Heart right ventricle (tissue), 16 donors: ENCODE measurements at regions not wholly inside any gene's neighbourhood (a gene's known extent, or its start where the extent isn't known, plus 50 kb on each side); places are given as distances from the start of the nearest gene placed in this dataset.

ENCODE experiments used
- ATAC-seq, 8 donors: fragments of 200-7000 bp; cut with Tn5 transposase; one replicate each; pipeline ENCODE4 v1.9.1; 2020; ENCODE audit warnings: mild to moderate bottlenecking in 8 of 8, moderate library complexity in 8 of 8, moderate number of reproducible peaks in 1 of 8
- DNase-seq, 2 donors: peaks; one replicate each; pipeline ENCODE4 v3.0.0-alpha.2; 2020
- H3K27ac ChIP-seq, 10 donors: fragments of 200-600 bp; sonication (generic) in 2 of 10; one replicate each; pipeline versions ENCODE4 v1.5.0 to v1.8.0; 2020 to 2022; ENCODE audit warnings: mild to moderate bottlenecking in 3 of 10
- H3K27me3 ChIP-seq, 7 donors: fragments of 200-600 bp; one replicate each; pipeline ENCODE4 v1.8.0; 2021 to 2022; ENCODE audit warnings: mild to moderate bottlenecking in 2 of 7
- H3K36me3 ChIP-seq, 9 donors: fragments of 200-600 bp; sonication (generic) in 1 of 9; one replicate each; pipeline versions ENCODE4 v1.5.0 to v1.8.0; 2020 to 2022; ENCODE audit warnings: mild to moderate bottlenecking in 2 of 9
- H3K4me1 ChIP-seq, 9 donors: fragments of 200-600 bp; sonication (generic) in 1 of 9; one replicate each; pipeline versions ENCODE4 v1.5.0 to v1.8.0; 2020 to 2022; ENCODE audit warnings: mild to moderate bottlenecking in 4 of 9
- H3K4me3 ChIP-seq, 10 donors: fragments of 200-600 bp; sonication (generic) in 2 of 10; one replicate each; pipeline versions ENCODE4 v1.5.0 to v1.8.0; 2020 to 2022; ENCODE audit warnings: mild to moderate bottlenecking in 7 of 10, moderate library complexity in 2 of 10
- H3K9me3 ChIP-seq, 11 donors: fragments of 200-600 bp in 10 of 11; sonication (generic) in 2 of 11; one replicate each; pipeline versions ENCODE4 v1.5.0 to v1.8.0; 2013 to 2022; ENCODE audit warnings: mild to moderate bottlenecking in 2 of 11, control low read depth in 1 of 11, moderate library complexity in 1 of 11
- WGBS, 2 donors: extraction: QIAGEN DNeasy Blood & Tissue Kit; methylation state at CpG; one replicate each; pipeline ENCODE4 v1.1.7; 2013; ENCODE audit warnings: inconsistent platforms in 1 of 2; 5-methylcytosine and 5-hydroxymethylcytosine counted together
- intact Hi-C, 10 donors: fragments of 100-400 bp; cut with DNase I; formaldehyde crosslinking; loops; one replicate each; pipeline versions ENCODE4 v1.11.1 to v1.14.2; 2022
- TF ChIP-seq, protein P1 (sequence below), 9 donors: fragments of 200-600 bp; sonication (generic) in 2 of 9; IDR thresholded peaks; one replicate each; pipeline versions ENCODE4 v1.5.0 to v1.8.0; 2021 to 2022; ENCODE audit warnings: antibody characterized with exemption in 9 of 9, mild to moderate bottlenecking in 5 of 9, moderate library complexity in 1 of 9
- donor health status: Arrhythmogenic right ventricular cardiomyopathy.
- donor health status: ischemic (EF 13 %, LVEDD 7.1; RV severe dilation, severe dysfunction).
- donor health status: healthy with polysubstance abuse.
- donor health status: DM: no; HTN: yes; CAD: no.
- donor health status: DM: no; HTN: no; CAD: no.
- donor health status: ischemic (EF 25% LVEDD 6.9; RV normal size, moderate dysfunction).
- donor health status: ischemic (EF 25% LVEDD 5.7; RV mildly dilated, moderate dysfunction).
- donor health status: healthy.
- donor health status: DM: yes; HTN: yes; CAD: no.
- donor health status: Ischemic cardiomyopathy.
- donor health status: ischemic (EF 35%, LVEDD 5.7; RV mildly dilated, moderate dysfunction).
- donor health status: nonischemic (EF 11% LVEDD 7.7; RV severe dilation, severe dysfunction).
- donor health status: DM: yes; HTN: yes; CAD: no.
- donor health status: PGD.
- donor health status: ischemic (EF 29% LVEDD 5.4; RV normal size, mild dysfunction).
- donor health status: nonischemic (EF 23%, LVEDD 6.1; RV moderate dilation, normal function).

DNA sequence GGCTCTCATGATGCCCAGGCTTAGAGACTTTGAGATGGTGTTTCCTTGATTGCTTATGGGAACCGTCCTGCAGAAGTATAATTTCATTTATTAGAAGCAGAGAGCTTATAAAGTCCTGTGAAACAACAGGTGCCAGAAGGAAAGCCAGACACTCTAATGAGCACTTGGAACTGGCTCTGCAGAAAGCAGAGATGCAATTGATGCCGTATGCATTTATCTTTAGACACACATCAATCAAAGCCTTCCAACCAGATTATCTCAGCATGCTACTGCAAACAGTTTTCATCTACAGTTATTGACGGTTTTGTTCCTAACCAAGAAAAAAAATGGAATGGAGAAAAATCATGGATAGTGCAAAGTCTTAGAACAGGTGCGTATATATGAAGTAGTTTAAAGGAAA, 371.7 kb upstream of the PRKCQ start:
- H3K27ac ChIP-seq = no peak overlapping the region
- peaks cover 0 to 4% (median 0%) of the 10 kb centered on the region in 9 donors for H3K4me1 ChIP-seq
- H3K9me3 ChIP-seq = peaks cover 0 to 17% (median 0%) of the 10 kb centered on the region in 11 donors
- no peaks in the 10 kb centered on the region for H3K36me3 ChIP-seq
- DNase-seq (no peak), ATAC-seq (no peak)
- no peaks in the 10 kb centered on the region for H3K27me3 ChIP-seq
- no peak overlapping the region for H3K4me3 ChIP-seq
- intact Hi-C loops = no loop called here
- TF ChIP-seq, protein P1, sequence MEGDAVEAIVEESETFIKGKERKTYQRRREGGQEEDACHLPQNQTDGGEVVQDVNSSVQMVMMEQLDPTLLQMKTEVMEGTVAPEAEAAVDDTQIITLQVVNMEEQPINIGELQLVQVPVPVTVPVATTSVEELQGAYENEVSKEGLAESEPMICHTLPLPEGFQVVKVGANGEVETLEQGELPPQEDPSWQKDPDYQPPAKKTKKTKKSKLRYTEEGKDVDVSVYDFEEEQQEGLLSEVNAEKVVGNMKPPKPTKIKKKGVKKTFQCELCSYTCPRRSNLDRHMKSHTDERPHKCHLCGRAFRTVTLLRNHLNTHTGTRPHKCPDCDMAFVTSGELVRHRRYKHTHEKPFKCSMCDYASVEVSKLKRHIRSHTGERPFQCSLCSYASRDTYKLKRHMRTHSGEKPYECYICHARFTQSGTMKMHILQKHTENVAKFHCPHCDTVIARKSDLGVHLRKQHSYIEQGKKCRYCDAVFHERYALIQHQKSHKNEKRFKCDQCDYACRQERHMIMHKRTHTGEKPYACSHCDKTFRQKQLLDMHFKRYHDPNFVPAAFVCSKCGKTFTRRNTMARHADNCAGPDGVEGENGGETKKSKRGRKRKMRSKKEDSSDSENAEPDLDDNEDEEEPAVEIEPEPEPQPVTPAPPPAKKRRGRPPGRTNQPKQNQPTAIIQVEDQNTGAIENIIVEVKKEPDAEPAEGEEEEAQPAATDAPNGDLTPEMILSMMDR (IDR thresholded peaks at IDR 0.05) = no peak
- WGBS, 2 donors = 80 to 83% methylated on average over 4 of the region's 4 CpGs

DNA sequence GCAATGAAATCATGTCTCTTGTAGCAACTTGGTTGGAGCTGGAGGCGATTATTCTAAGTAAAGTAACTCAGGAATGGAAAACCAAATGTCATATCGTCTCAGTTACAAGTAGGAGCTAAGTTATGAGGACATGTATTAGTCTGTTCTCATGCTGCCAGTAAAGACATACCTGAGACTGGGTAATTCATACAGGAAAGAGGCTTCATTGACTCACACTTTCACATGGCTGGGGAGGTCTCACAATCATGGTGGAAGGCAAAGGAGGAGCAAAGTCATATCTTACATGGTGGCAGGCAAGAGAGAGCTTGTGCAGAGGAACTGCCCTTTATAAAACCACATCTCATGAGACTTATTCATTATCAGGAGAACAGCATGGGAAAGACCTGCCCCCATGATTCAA, 370.1 kb upstream of the PRKCQ start:
- no peak overlapping the region for H3K4me3 ChIP-seq
- DNase-seq (no peak), ATAC-seq (no peak)
- peaks cover 0 to 19% (median 0%) of the 10 kb centered on the region in 11 donors for H3K9me3 ChIP-seq
- H3K27ac ChIP-seq = no peak overlapping the region
- no peaks in the 10 kb centered on the region for H3K36me3 ChIP-seq
- intact Hi-C loops = no loop called here
- H3K4me1 ChIP-seq = peaks cover 0 to 4% (median 0%) of the 10 kb centered on the region in 9 donors
- TF ChIP-seq, protein P1 (IDR thresholded peaks at IDR 0.05) = no peak
- no peaks in the 10 kb centered on the region for H3K27me3 ChIP-seq
- WGBS, 2 donors = 84 to 91% methylated on average over 2 of the region's 2 CpGs

DNA sequence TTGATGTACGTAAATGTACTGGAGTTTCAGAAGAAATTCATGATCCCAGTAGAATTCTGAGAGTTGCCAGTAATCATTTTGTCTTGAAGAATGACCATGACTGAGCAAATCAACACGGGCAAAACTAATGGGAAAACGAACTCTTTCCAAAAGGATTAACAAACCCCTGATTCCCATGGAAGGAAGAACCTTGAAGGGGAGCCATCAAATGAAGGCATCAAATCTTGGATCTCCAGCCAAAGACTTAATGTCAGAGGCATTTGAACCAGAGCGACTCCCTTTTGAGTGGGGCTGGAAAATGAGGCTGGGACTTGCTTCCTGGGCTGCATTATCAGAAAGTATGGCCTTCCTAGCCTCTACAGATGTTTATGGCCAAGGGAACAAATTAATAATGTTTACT, 364.4 kb upstream of the PRKCQ start:
- WGBS, 2 donors = 84 to 87% methylated on average over 4 of the region's 4 CpGs
- H3K9me3 ChIP-seq = peaks cover 0 to 19% (median 0%) of the 10 kb centered on the region in 11 donors
- no peaks in the 10 kb centered on the region for H3K4me1 ChIP-seq
- H3K36me3 ChIP-seq = no peaks in the 10 kb centered on the region
- intact Hi-C loops = no loop called here
- ATAC-seq (no peak), DNase-seq (no peak)
- no peak overlapping the region for H3K4me3 ChIP-seq
- TF ChIP-seq, protein P1 (IDR thresholded peaks at IDR 0.05) = no peak
- H3K27me3 ChIP-seq = peaks cover 0 to 18% (median 0%) of the 10 kb centered on the region in 7 donors
- no peak overlapping the region for H3K27ac ChIP-seq

DNA sequence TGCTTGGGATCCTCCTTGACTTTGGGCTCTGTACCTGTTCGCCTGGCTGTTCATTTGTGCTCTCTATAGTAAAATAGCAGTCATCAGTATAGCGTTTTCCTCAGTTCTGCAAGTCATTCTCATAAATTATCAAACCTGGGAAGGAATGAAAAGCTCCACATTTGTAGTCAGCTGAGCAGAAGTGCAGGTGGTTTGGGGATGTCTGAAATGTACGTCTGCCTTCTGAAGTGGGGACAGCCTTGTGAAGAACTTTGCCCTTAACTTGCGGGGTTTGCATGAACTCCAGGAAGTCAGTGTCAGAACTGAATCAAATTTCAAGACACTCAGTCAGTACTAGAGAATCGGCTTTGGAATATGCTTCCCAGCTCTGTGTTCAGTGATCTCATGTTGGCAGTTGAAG, 358.3 kb upstream of the PRKCQ start:
- 73 to 81% methylated on average over 5 of the region's 5 CpGs for WGBS, 2 donors
- Histone ChIP-seq H3K4me1 (no peaks in the 10 kb centered on the region), H3K27me3 (peaks cover 0 to 14% (median 0%) of the 10 kb centered on the region in 7 donors), H3K27ac (no peak overlapping the region), H3K36me3 (no peaks in the 10 kb centered on the region), H3K9me3 (peaks cover 0 to 17% (median 2%) of the 10 kb centered on the region in 11 donors), H3K4me3 (no peak overlapping the region)
- DNase-seq = no peak
- intact Hi-C loops = no loop called here
- TF ChIP-seq, protein P1 (IDR thresholded peaks at IDR 0.05) = no peak
- ATAC-seq = no peak
